Upper lobe of right lung (tissue), 1 donor: ENCODE measurements at regions not wholly inside any gene's neighbourhood (a gene's known extent, or its start where the extent isn't known, plus 50 kb on each side); places are given as distances from the start of the nearest gene placed in this dataset.

Experiments
- ATAC-seq: fragments of 200-7000 bp; cut with Tn5 transposase; one replicate; pipeline ENCODE4 v1.9.1; 2020; ENCODE audit warnings: mild to moderate bottlenecking, moderate library complexity
- DNase-seq: peaks from one replicate; pipeline ENCODE4 v3.0.0-alpha.2; 2020
- H3K27ac ChIP-seq: fragments of 200-600 bp; one replicate; pipeline ENCODE4 v1.8.0; 2022
- H3K27me3 ChIP-seq: fragments of 200-600 bp; one replicate; pipeline ENCODE4 v1.8.0; 2022; ENCODE audit warnings: mild to moderate bottlenecking
- H3K36me3 ChIP-seq: fragments of 200-600 bp; one replicate; pipeline ENCODE4 v1.8.0; 2022
- H3K4me1 ChIP-seq: fragments of 200-600 bp; one replicate; pipeline ENCODE4 v1.8.0; 2022
- H3K4me3 ChIP-seq: fragments of 200-600 bp; one replicate; pipeline ENCODE4 v1.8.0; 2022; ENCODE audit warnings: mild to moderate bottlenecking
- H3K9me3 ChIP-seq: fragments of 200-600 bp; one replicate; pipeline ENCODE4 v1.8.0; 2022
- CTCF ChIP-seq: fragments of 200-600 bp; IDR thresholded peaks from one replicate; pipeline ENCODE4 v1.8.0; 2022; ENCODE audit warnings: antibody characterized with exemption
- intact Hi-C: fragments of 100-400 bp; cut with DNase I; formaldehyde crosslinking; loops from one replicate; pipeline ENCODE4 v1.11.0; 2022
- donor health status: DM: no; HTN: yes; CAD: no; lungs with severe emphysema.

GRCh38 chr1:187971851-187972250 is 1143.1 kb downstream of the PLA2G4A start:
- ATAC-seq (no peak), DNase-seq (no peak)
- Histone ChIP-seq H3K36me3 (no peaks in the 10 kb centered on the region), H3K27me3 (no peaks in the 10 kb centered on the region), H3K4me3 (no peak overlapping the region), H3K9me3 (no peaks in the 10 kb centered on the region), H3K4me1 (no peaks in the 10 kb centered on the region), H3K27ac (no peak overlapping the region)
- TF ChIP-seq CTCF = no peak
- intact Hi-C loops = no loop called here

DNA sequence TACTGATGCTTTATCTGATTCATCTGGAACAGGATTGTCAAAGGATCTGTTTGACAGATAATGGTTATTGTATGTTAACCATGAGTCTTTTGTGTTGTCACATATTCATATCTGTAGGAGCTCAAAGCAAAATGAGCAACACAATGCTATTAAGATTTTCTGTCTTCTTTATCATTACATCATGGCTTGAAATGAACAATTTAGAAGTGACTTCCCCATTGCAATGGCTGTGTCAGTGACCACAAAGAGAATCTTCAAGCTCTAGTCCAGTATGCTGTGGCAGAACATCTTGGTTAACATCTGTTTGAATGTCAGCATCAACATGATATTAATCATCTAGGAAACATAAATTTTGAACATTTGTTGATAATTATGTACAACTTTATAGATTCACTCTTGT is 1148.5 kb downstream of the PLA2G4A start:
- Histone ChIP-seq H3K27ac (no peak overlapping the region), H3K4me1 (no peaks in the 10 kb centered on the region), H3K4me3 (no peak overlapping the region), H3K27me3 (no peaks in the 10 kb centered on the region), H3K9me3 (no peaks in the 10 kb centered on the region), H3K36me3 (no peaks in the 10 kb centered on the region)
- no peak for DNase-seq
- intact Hi-C loops = no loop called here
- no peak for ATAC-seq
- TF ChIP-seq CTCF = no peak

GRCh38 chr1:187985145-187985896 is 1156.6 kb downstream of the PLA2G4A start:
- H3K27me3 ChIP-seq = no peaks in the 10 kb centered on the region
- no peaks in the 10 kb centered on the region for H3K36me3 ChIP-seq
- no peaks in the 10 kb centered on the region for H3K4me1 ChIP-seq
- DNase-seq = no peak
- no peak overlapping the region for H3K4me3 ChIP-seq
- H3K27ac ChIP-seq = no peak overlapping the region
- no peaks in the 10 kb centered on the region for H3K9me3 ChIP-seq
- no peak for TF ChIP-seq CTCF
- intact Hi-C loops = no loop called here
- ATAC-seq = no peak

DNA sequence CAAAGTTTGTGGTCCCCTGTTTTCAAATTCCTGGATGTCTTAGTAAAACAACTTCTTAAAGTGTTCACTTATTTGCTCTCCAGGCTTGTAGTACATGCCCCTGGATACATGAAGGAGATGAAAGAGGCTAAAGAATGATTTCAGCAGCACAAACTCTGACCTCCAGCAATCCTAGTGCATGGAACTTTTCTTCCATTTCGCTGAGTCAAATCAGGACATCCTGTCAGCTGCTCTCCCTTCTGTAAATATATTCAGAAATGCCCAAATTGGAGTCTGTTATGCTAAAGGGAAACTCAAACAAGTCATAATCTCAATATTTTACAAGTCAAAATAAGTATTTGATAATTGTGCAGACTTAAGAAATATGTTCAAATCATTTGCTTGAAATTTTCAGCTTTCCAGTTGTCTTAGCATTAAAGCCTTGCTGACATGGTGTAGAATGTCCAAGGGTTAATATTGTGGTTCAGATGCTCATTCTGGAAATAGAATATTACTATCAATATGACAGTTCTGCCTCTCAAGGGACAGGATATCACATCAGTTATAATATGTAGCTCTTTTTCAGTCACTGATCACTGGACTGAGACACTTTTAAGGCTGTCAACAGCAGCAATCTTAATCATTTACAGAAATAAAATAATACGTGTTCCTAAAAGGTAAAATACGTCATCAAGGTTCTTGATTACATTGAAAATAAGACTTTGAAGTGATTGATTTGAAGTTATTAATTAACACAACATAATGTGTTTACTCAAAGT is 1157.3 kb downstream of the PLA2G4A start:
- no peak for ATAC-seq
- H3K9me3 ChIP-seq = no peaks in the 10 kb centered on the region
- intact Hi-C loops = no loop called here
- H3K27me3 ChIP-seq = no peaks in the 10 kb centered on the region
- no peaks in the 10 kb centered on the region for H3K4me1 ChIP-seq
- no peak for DNase-seq
- no peaks in the 10 kb centered on the region for H3K36me3 ChIP-seq
- TF ChIP-seq CTCF = no peak
- H3K4me3 ChIP-seq = no peak overlapping the region
- H3K27ac ChIP-seq = no peak overlapping the region

DNA sequence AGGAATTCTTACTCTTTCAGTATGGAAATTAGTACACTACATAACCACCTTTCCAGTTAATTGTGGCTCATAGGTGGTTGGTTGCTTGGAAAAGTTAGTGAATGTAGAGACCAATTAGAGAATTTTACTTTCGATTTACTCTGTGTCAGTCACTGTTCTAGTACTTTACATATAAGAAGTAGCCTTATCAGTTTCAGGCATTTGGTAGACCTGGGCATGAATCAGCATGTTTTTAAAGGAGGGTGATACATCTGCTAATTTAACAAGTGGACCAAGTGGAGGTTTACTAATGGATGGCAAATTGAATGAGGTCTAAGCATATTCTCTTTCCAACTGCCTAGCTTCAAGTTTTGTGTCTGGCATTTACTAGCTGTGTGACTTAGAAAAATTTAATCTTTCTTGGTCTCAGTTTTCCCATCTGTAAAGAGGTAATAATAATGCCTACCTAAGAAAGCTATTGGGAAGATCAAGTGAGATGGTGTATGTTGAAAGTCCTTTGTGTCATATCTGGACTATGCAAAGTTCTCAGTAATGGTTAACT is 1158.6 kb downstream of the PLA2G4A start:
- no peaks in the 10 kb centered on the region for H3K27me3 ChIP-seq
- DNase-seq = no peak
- no peaks in the 10 kb centered on the region for H3K9me3 ChIP-seq
- H3K36me3 ChIP-seq = no peaks in the 10 kb centered on the region
- ATAC-seq = no peak
- H3K27ac ChIP-seq = no peak overlapping the region
- no peaks in the 10 kb centered on the region for H3K4me1 ChIP-seq
- H3K4me3 ChIP-seq = no peak overlapping the region
- intact Hi-C loops = no loop called here
- TF ChIP-seq CTCF = no peak
